B cell (primary cell): ENCODE measurements at regions not wholly inside any gene's neighbourhood (a gene's known extent, or its start where the extent isn't known, plus 50 kb on each side); places are given as distances from the start of the nearest gene placed in this dataset.

Experiments
- ATAC-seq: fragments of 200-7000 bp; cut with Tn5 transposase; one replicate; pipeline ENCODE4 v1.10.0; 2021; ENCODE audit warnings: low read depth, mild to moderate bottlenecking, moderate number of reproducible peaks, moderate library complexity
- CTCF ChIA-PET: fragments of 350-600 bp; sonication (Branson Sonifier 250); formaldehyde crosslinking; loops from one replicate; lab custom pipeline; 2021; ENCODE audit warnings: antibody characterized with exemption, inconsistent platforms; lab: Charles Lee
- POLR2A ChIA-PET: fragments of 350-600 bp; sonication (Branson Sonifier 250); formaldehyde crosslinking; loops from one replicate; lab custom pipeline; 2021; ENCODE audit warnings: antibody characterized with exemption; lab: Charles Lee
- DNase-seq: peaks from one replicate; pipeline ENCODE4 v3.0.0; 2013
- H2AFZ ChIP-seq: 2 replicates; pipeline ENCODE4 v1.6.1; 2012; ENCODE audit warnings: mild to moderate bottlenecking, low read depth, low read length; ENCODE audit not compliant: insufficient read depth, poor library complexity, severe bottlenecking
- H3K27ac ChIP-seq, 2 donors: 1 replicate in 1 of 2; 2 replicates in 1 of 2; pipeline ENCODE4 v1.5.1; 2012 to 2013; ENCODE audit warnings: low read length in 2 of 2, mild to moderate bottlenecking in 2 of 2, moderate library complexity in 1 of 2
- H3K27me3 ChIP-seq, 4 experiments: fragments of 200-600 bp in 1 of 4; sonication (generic) in 1 of 4; replicated peaks in 1 of 4; 1 replicate in 2 of 4; 2 replicates in 2 of 4; pipeline versions ENCODE4 v1.6.1 to v1.7.0; 2013 to 2016; ENCODE audit warnings: low read length in 3 of 4, mild to moderate bottlenecking in 2 of 4, mixed read lengths in 1 of 4, moderate library complexity in 1 of 4; ENCODE audit not compliant: insufficient read depth in 4 of 4, control insufficient read depth in 3 of 4; ENCODE audit errors: control extremely low read depth in 1 of 4
- H3K36me3 ChIP-seq, 2 experiments: replicated peaks in 1 of 2; 1 replicate in 1 of 2; 2 replicates in 1 of 2; pipeline versions ENCODE4 v1.6.1 to v1.7.1; 2013; ENCODE audit warnings: low read length in 1 of 2; ENCODE audit not compliant: insufficient read depth in 2 of 2, control insufficient read depth in 1 of 2; ENCODE audit errors: control extremely low read depth in 1 of 2, extremely low read depth in 1 of 2
- H3K4me1 ChIP-seq, 2 donors: fragments of 200-600 bp in 1 of 2; sonication (generic) in 1 of 2; 1 replicate in 1 of 2; 2 replicates in 1 of 2; pipeline versions ENCODE4 v1.5.1 to v1.6.1; 2013 to 2017; ENCODE audit warnings: low read length in 2 of 2; ENCODE audit not compliant: control insufficient read depth in 2 of 2, insufficient read depth in 2 of 2
- H3K4me2 ChIP-seq: replicated peaks from 2 replicates; pipeline ENCODE3; 2012; ENCODE audit warnings: mild to moderate bottlenecking, low read depth, low read length; ENCODE audit not compliant: poor library complexity, severe bottlenecking
- H3K4me3 ChIP-seq, 5 experiments: fragments of 200-600 bp in 1 of 5; sonication (generic) in 1 of 5; 1 replicate in 3 of 5; 2 replicates in 2 of 5; pipeline versions ENCODE4 v1.5.1 to v1.7.0; 2011 to 2016; ENCODE audit warnings: low read length in 4 of 5, mild to moderate bottlenecking in 4 of 5, low read depth in 2 of 5, control low read depth in 1 of 5, moderate library complexity in 1 of 5; ENCODE audit not compliant: insufficient read depth in 1 of 5; ENCODE audit errors: control extremely low read depth in 1 of 5, extremely low read depth in 1 of 5
- H3K79me2 ChIP-seq: fragments of 200-600 bp; sonication (generic); one replicate; pipeline ENCODE4 v1.6.0; 2016; ENCODE audit warnings: low read length; ENCODE audit not compliant: control insufficient read depth, insufficient read depth
- H3K9ac ChIP-seq: fragments of 200-600 bp; sonication (generic); 2 replicates; pipeline ENCODE4 v1.6.1; 2017; ENCODE audit warnings: mild to moderate bottlenecking, low read length, moderate library complexity
- H3K9me3 ChIP-seq, 3 donors: one replicate each; pipeline versions ENCODE4 v1.6.1 to v1.7.1; 2013; ENCODE audit warnings: low read length in 2 of 3; ENCODE audit not compliant: control insufficient read depth in 2 of 3, insufficient read depth in 1 of 3; ENCODE audit errors: control extremely low read depth in 1 of 3
- H4K20me1 ChIP-seq: 2 replicates; pipeline ENCODE4 v1.6.0; 2012; ENCODE audit warnings: mild to moderate bottlenecking, low read length; ENCODE audit not compliant: insufficient read depth, control insufficient read depth, poor library complexity, severe bottlenecking
- H3K27ac Mint-ChIP-seq: one replicate; pipeline ENCODE4 v1.8.0; 2021; ENCODE audit warnings: mixed read lengths
- H3K27me3 Mint-ChIP-seq: one replicate; pipeline ENCODE4 v1.8.0; 2021; ENCODE audit warnings: mixed read lengths
- H3K4me1 Mint-ChIP-seq: one replicate; pipeline ENCODE4 v1.8.0; 2021; ENCODE audit warnings: mixed read lengths
- H3K4me3 Mint-ChIP-seq: one replicate; pipeline ENCODE4 v1.8.0; 2021; ENCODE audit warnings: mixed read lengths
- H3K9me3 Mint-ChIP-seq: one replicate; pipeline ENCODE4 v1.8.0; 2022; ENCODE audit warnings: mixed read lengths; ENCODE audit not compliant: insufficient read depth
- EZH2 ChIP-seq: IDR thresholded peaks from 2 replicates; pipeline ENCODE4 v1.6.1; 2012; ENCODE audit warnings: borderline replicate concordance, low read depth, mild to moderate bottlenecking, moderate library complexity, low read length; ENCODE audit not compliant: insufficient read depth, poor library complexity, severe bottlenecking
- WGBS: methylation state at CpG from one replicate; pipeline ENCODE4 v1.1.5; 2013; ENCODE audit warnings: missing lambda C conversion rate; ENCODE audit not compliant: insufficient coverage; 5-methylcytosine and 5-hydroxymethylcytosine counted together
- intact Hi-C: fragments of 100-400 bp; cut with micrococcal nuclease; formaldehyde crosslinking; loops from one replicate; pipeline ENCODE4 v1.10.0; 2022
- TF ChIP-seq, protein P1 (sequence below): fragments of 200-600 bp; IDR thresholded peaks from one replicate; pipeline ENCODE4 v1.8.0; 2022; ENCODE audit warnings: antibody characterized with exemption, mild to moderate bottlenecking

DNA sequence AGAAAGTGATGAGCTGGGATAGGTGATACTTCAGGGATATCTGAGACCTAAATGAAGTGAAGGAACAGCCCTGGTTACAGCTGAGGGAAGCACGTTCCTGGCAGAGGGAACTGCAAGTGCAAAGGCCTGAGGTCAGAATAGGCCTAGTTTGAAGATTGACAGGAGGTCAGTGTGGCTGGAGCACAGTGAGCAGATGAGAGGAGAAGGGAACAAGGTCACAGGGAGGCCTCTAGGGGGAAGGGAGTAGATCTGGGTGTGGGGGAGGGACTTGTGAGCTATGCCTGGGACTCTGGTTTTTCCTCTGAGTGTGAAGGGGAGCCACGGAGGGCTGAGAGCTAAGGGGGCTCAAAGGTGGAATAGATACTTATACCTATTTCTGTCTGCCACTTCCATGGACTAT lies 736.4 kb downstream of the MATN1 start:
- Histone ChIP-seq H3K9me3 (peaks cover 0 to 18% (median 0%) of the 10 kb centered on the region in 3 donors), H4K20me1 (no peaks in the 10 kb centered on the region), H3K27me3 (peaks cover 0 to 2% (median 0%) of the 10 kb centered on the region in 4 experiments), H2AFZ (no peak overlapping the region), H3K4me3 (no peak overlapping the region), H3K9ac (no peak overlapping the region), H3K79me2 (no peaks in the 10 kb centered on the region), H3K36me3 (no peaks in the 10 kb centered on the region), H3K4me2 (no peak overlapping the region), H3K27ac (no peak overlapping the region), H3K4me1 (no peaks in the 10 kb centered on the region)
- Mint-ChIP-seq H3K27ac (no peak overlapping the region), H3K4me1 (no peaks in the 10 kb centered on the region), H3K9me3 (no peaks in the 10 kb centered on the region), H3K4me3 (no peak overlapping the region), H3K27me3 (peaks cover 12% of the 10 kb centered on the region)
- CTCF ChIA-PET = no interaction called here
- POLR2A ChIA-PET = no interaction called here
- WGBS = 69% methylated on average over 1 of the region's 2 CpGs
- intact Hi-C loops = no loop called here
- ATAC-seq (no peak), DNase-seq (no peak)
- TF ChIP-seq EZH2 = no peak
- TF ChIP-seq, protein P1, sequence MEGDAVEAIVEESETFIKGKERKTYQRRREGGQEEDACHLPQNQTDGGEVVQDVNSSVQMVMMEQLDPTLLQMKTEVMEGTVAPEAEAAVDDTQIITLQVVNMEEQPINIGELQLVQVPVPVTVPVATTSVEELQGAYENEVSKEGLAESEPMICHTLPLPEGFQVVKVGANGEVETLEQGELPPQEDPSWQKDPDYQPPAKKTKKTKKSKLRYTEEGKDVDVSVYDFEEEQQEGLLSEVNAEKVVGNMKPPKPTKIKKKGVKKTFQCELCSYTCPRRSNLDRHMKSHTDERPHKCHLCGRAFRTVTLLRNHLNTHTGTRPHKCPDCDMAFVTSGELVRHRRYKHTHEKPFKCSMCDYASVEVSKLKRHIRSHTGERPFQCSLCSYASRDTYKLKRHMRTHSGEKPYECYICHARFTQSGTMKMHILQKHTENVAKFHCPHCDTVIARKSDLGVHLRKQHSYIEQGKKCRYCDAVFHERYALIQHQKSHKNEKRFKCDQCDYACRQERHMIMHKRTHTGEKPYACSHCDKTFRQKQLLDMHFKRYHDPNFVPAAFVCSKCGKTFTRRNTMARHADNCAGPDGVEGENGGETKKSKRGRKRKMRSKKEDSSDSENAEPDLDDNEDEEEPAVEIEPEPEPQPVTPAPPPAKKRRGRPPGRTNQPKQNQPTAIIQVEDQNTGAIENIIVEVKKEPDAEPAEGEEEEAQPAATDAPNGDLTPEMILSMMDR = no peak

DNA sequence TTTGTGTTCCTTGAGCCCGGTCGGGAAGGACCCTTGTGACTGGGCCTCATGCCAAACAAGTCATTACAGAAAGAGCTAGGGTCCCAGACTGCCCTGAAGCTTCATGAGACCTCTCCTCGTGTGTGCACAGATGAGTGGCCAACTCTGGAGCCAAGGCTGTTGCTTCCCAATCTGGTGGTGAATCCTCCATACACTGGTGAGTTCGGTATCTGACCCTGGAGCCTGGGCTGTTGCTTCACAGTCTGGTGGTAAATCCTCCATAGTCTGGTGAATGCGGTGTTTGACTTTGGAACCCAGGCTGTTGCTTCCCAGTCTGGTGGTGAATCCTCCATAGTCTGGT lies 737.8 kb downstream of the MATN1 start:
- no peaks in the 10 kb centered on the region for H3K79me2 ChIP-seq
- Mint-ChIP-seq H3K27ac (no peak overlapping the region), H3K4me1 (no peaks in the 10 kb centered on the region), H3K9me3 (peaks cover 4% of the 10 kb centered on the region), H3K4me3 (no peak overlapping the region), H3K27me3 (peaks cover 20% of the 10 kb centered on the region)
- ATAC-seq (no peak), DNase-seq (no peak)
- H3K27ac ChIP-seq = no peak overlapping the region
- H3K4me1 ChIP-seq = no peaks in the 10 kb centered on the region
- H3K9me3 ChIP-seq = peaks cover 0 to 14% (median 0%) of the 10 kb centered on the region in 3 donors
- CTCF ChIA-PET = no interaction called here
- no peak overlapping the region for H2AFZ ChIP-seq
- intact Hi-C loops = no loop called here
- H3K36me3 ChIP-seq = no peaks in the 10 kb centered on the region
- POLR2A ChIA-PET = no interaction called here
- H3K4me2 ChIP-seq = no peak overlapping the region
- no peak overlapping the region for H3K4me3 ChIP-seq
- WGBS = 89% methylated on average over 4 of the region's 5 CpGs
- H4K20me1 ChIP-seq = no peaks in the 10 kb centered on the region
- H3K27me3 ChIP-seq = peaks cover 0 to 2% (median 0%) of the 10 kb centered on the region in 4 experiments
- H3K9ac ChIP-seq = no peak overlapping the region
- TF ChIP-seq, protein P1 = no peak
- TF ChIP-seq EZH2 = no peak
